ENCODE measurements at regions not wholly inside any gene's neighbourhood (a gene's known extent, or its start where the extent isn't known, plus 50 kb on each side); places are given as distances from the start of the nearest gene placed in this dataset.

DNA sequence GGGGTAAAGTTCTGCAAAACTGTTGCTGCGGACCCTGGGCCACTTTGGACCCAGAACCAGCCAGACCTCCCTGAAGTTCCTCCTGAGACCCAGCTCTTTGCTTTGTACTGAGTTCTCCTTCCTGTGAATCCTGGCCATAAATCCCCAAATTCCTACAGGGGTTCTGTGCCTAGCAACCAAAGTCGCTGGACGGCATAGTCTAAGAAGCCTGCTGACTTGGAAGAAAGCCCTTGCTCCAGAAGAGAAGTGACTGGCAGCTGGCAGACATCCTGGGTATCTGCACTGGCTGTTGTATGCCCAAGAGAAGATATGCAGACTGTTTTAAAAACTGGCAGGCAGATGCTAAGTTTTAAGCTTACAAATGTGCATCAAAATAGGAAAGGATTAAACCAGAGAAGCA is 99.9 kb upstream of the SLC24A4 start:
- Mint-ChIP-seq H3K27me3 (ENCODE audit: low read depth) (0 out of 2 replicates have a peak, but pooled peaks cover 3% of the 10 kb centered on the region), H3K36me3 (no peaks in the 10 kb centered on the region), H3K27ac (no peak overlapping the region), H3K4me1 (peaks cover 5% of the 10 kb centered on the region; the same call in 1 of the 2 replicates), H3K9me3 (no peaks in the 10 kb centered on the region), H3K4me3 (no peak overlapping the region)
- no peak for TF ChIP-seq SOX15 (CRISPR knock-in tag; IDR thresholded peaks at IDR 0.05)
- TF ChIP-seq MXD4 (CRISPR knock-in tag; IDR thresholded peaks at IDR 0.05; ENCODE audit: borderline replicate concordance): no peak
- no peak for TF ChIP-seq NR2C2 (CRISPR knock-in tag; IDR thresholded peaks at IDR 0.05)
- no peak for TF ChIP-seq FOXK1 (CRISPR knock-in tag; IDR thresholded peaks at IDR 0.05)
- no peak for TF ChIP-seq NFE2L1 (CRISPR knock-in tag; IDR thresholded peaks at IDR 0.05)
- TF ChIP-seq ETV6 (CRISPR knock-in tag; IDR thresholded peaks at IDR 0.05): no peak
- TF ChIP-seq, protein P1, sequence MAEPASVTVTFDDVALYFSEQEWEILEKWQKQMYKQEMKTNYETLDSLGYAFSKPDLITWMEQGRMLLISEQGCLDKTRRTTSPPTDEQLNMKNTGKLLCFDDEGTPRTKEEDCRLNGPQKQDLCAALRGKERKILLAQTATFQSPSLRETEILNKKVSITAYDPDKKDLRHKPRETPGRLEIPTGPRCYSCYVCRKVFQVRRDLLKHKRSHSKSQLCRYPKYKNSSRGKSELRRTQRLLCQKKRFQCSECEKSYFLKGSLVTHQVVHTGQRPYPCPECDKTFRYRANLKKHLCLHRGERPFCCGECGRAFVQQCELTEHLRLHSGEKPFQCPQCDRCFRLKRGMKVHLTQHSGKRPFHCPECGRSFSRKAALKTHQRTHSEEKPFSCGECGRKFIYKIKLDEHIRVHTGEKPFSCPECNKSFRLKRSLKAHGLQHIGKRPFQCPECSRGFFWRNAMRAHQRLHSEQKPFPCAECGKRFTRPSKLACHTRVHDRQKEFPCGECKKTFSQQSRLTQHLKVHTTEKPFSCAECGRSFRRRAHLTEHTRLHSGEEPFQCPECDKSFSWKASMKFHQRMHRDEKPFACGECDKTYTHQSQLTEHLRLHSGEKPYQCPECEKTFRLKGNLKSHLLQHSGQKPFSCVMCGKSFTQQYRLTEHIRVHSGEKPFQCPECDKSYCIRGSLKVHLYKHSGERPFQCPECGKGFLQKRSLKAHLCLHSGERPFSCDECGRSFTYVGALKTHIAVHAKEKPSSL (CRISPR knock-in tag; conservative IDR thresholded peaks at IDR 0.05): no peak
- TF ChIP-seq PRRX2 (CRISPR knock-in tag; IDR thresholded peaks at IDR 0.05): no peak
- TF ChIP-seq ZBTB21 (CRISPR knock-in tag; IDR thresholded peaks at IDR 0.05; ENCODE audit: borderline replicate concordance): no peak
- ChIA-PET CTCF (no interaction called here), POLR2A (no interaction called here)
- ATAC-seq (no peak), DNase-seq (ENCODE audit: low spot score) (no peak)

- Mint-ChIP-seq H3K4me3 (no peak overlapping the region), H3K9me3 (peaks cover 5% of the 10 kb centered on the region; the same call in 1 of the 2 replicates), H3K36me3 (no peaks in the 10 kb centered on the region), H3K27me3 (ENCODE audit: low read depth) (peaks cover 9% of the 10 kb centered on the region; the same call in 1 of the 2 replicates), H3K27ac (no peak overlapping the region), H3K4me1 (peaks cover 5% of the 10 kb centered on the region; the same call in 1 of the 2 replicates)
- DNase-seq (ENCODE audit: low spot score) (no peak), ATAC-seq (no peak)
- TF ChIP-seq TEAD4 (CRISPR knock-in tag; IDR thresholded peaks at IDR 0.05) (no peak), ZNF219 (CRISPR knock-in tag; IDR thresholded peaks at IDR 0.05; ENCODE audit: borderline replicate concordance) (no peak), MXD4 (CRISPR knock-in tag; IDR thresholded peaks at IDR 0.05; ENCODE audit: borderline replicate concordance) (no peak), FOXJ3 (CRISPR knock-in tag; IDR thresholded peaks at IDR 0.05; ENCODE audit: borderline replicate concordance) (no peak), FOXP1 (CRISPR knock-in tag; IDR thresholded peaks at IDR 0.05; ENCODE audit: borderline replicate concordance) (no peak), NFYB (CRISPR knock-in tag; conservative IDR thresholded peaks at IDR 0.05; ENCODE audit: low read depth) (no peak), CDX4 (CRISPR knock-in tag; IDR thresholded peaks at IDR 0.05; ENCODE audit: borderline replicate concordance) (no peak), CBFB (CRISPR knock-in tag; IDR thresholded peaks at IDR 0.05; ENCODE audit: low read depth) (no peak), NR2C2 (CRISPR knock-in tag; IDR thresholded peaks at IDR 0.05) (no peak), AFF4 (CRISPR knock-in tag; IDR thresholded peaks at IDR 0.05; ENCODE audit: borderline replicate concordance) (no peak), SMAD3 (CRISPR knock-in tag; IDR thresholded peaks at IDR 0.05; ENCODE audit: borderline replicate concordance) (no peak)
- TF ChIP-seq, protein P2, sequence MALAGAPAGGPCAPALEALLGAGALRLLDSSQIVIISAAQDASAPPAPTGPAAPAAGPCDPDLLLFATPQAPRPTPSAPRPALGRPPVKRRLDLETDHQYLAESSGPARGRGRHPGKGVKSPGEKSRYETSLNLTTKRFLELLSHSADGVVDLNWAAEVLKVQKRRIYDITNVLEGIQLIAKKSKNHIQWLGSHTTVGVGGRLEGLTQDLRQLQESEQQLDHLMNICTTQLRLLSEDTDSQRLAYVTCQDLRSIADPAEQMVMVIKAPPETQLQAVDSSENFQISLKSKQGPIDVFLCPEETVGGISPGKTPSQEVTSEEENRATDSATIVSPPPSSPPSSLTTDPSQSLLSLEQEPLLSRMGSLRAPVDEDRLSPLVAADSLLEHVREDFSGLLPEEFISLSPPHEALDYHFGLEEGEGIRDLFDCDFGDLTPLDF (CRISPR knock-in tag; IDR thresholded peaks at IDR 0.05): no peak
- TF ChIP-seq, protein P3, sequence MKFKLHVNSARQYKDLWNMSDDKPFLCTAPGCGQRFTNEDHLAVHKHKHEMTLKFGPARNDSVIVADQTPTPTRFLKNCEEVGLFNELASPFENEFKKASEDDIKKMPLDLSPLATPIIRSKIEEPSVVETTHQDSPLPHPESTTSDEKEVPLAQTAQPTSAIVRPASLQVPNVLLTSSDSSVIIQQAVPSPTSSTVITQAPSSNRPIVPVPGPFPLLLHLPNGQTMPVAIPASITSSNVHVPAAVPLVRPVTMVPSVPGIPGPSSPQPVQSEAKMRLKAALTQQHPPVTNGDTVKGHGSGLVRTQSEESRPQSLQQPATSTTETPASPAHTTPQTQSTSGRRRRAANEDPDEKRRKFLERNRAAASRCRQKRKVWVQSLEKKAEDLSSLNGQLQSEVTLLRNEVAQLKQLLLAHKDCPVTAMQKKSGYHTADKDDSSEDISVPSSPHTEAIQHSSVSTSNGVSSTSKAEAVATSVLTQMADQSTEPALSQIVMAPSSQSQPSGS (CRISPR knock-in tag; IDR thresholded peaks at IDR 0.05; ENCODE audit: borderline replicate concordance, low read depth): no peak
- TF ChIP-seq, protein P4, sequence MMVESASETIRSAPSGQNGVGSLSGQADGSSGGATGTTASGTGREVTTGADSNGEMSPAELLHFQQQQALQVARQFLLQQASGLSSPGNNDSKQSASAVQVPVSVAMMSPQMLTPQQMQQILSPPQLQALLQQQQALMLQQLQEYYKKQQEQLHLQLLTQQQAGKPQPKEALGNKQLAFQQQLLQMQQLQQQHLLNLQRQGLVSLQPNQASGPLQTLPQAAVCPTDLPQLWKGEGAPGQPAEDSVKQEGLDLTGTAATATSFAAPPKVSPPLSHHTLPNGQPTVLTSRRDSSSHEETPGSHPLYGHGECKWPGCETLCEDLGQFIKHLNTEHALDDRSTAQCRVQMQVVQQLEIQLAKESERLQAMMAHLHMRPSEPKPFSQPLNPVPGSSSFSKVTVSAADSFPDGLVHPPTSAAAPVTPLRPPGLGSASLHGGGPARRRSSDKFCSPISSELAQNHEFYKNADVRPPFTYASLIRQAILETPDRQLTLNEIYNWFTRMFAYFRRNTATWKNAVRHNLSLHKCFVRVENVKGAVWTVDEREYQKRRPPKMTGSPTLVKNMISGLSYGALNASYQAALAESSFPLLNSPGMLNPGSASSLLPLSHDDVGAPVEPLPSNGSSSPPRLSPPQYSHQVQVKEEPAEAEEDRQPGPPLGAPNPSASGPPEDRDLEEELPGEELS (CRISPR knock-in tag; IDR thresholded peaks at IDR 0.05): no peak
- CTCF ChIA-PET: no interaction called here
- POLR2A ChIA-PET: no interaction called here
These were observed 98.5 kb upstream of the SLC24A4 start for GRCh38 chr14:92224358-92224954.
